Ramos (cell line): ENCODE measurements at regions not wholly inside any gene's neighbourhood (a gene's known extent, or its start where the extent isn't known, plus 50 kb on each side); places are given as distances from the start of the nearest gene placed in this dataset.

Source experiments
- in situ Hi-C: fragments of 300-500 bp; cut with MboI; formaldehyde crosslinking; loops from one replicate; pipeline ENCODE4 v1.14.3; 2022; ENCODE audit warnings: low sequenced_read_pairs; ENCODE audit not compliant: unreplicated experiment

DNA sequence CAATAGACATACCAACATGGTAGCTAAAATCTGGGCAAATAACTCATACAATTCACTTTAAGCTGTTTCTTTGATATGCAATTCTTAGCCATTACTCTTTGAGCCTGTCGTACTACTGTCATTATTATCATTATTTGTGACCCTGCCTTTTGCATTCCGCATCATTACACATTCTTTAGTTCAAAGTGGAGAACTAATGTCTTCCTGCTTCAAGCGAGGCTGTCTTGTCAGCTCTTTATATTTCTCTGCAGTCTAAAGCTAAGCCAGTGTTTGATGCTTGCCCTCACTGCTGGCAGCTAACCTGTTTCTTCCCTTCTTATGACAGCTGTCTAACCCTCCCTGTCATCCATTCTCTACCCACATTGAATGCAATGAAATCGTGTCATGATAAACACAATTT lies 186.8 kb downstream of the FAT4 start:
- in situ Hi-C loops: no loop called here

DNA sequence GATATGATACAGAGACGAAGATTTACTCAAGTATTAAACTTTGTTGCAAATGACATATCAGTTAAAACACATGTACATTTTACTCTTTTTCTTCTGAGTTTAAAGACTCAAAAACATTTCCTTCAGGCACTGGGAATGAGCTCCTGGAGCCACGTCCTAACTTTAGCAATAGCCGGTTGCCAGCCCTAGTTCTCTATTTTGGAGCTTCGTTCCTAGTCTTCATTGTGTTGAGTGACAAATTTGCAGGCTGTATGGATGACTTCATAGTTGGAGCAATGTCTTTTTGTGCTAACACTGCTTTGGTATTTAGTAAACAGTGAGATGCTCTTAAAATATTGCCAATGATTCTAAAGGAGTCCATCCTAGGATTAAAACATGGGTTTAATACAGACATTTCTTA lies 190.9 kb downstream of the FAT4 start:
- in situ Hi-C loops: no loop called here

DNA sequence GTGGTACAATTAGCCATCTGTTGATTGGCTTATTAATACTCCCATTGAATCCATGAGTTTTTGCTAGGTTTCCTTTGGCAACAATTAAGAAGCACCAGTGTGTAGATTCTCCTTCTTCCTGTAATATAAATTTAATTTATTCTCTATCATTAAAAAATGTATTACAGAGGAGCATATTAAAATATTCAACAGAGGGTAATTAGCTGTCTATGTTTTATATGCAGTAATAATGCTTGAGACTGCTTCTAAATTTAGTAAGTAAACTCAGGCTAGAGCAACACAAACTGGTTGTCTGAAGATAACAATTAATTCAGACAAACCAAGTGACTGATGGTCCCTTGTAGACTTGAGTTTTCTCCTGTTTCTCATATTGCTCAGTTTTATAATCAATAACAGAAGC lies 192.4 kb downstream of the FAT4 start:
- in situ Hi-C loops: no loop called here

DNA sequence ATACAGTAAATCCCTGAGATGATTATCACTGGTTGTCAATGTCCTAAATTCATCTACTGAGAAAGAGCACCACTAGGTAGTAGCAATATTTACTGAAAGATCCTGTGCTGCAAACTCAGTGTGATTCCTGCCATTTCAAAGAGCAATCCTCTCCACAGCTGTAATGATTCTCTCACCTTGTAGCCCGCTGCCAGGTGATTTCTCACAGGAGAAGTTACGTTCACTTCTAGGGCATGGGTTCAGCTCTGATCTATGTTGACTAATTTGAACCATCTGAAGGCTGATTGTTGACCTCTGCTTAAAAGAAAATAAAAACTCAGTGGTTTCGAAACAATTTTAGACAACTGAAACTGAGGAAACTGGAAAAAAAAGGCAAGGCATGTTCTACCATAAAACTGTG lies 197.0 kb downstream of the FAT4 start:
- in situ Hi-C loops: no loop called here

DNA sequence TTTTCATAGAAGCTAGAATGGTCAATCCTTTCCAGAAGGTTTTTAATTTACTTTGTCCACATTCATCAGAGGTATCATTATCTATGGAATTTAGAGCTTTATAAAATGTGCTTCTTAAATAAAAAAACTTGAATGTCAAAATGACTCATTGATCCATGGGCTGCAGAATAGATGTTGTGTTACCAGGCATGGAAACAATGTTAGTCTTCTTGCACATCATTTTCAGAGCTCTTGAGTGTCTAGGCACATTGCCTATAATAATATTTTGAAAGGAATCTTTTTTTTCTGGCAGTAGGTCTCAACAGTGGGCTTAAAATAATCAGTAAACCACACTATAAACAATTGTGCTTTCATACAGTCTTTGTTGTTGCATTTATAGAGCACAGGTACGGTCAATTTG lies 200.3 kb downstream of the FAT4 start:
- in situ Hi-C loops: no loop called here

DNA sequence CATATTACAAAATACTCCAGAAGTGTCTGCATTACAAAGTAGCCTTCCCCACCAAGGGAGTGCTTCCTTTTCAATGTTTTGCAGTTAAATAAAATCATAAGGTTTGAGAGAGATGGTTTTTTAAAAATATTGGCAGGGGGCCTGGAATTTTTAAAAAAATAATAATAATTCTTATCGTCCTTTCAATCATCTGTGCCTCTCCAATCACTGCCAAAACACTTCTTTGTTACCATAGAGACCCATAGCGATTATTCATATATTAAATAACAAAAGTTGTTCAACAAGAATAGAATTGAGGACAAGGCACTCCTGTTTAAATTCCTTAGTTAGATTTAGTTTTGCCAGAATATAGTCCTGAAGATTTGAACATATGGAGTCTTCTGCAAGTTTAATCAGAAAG lies 203.1 kb downstream of the FAT4 start:
- in situ Hi-C loops: no loop called here

DNA sequence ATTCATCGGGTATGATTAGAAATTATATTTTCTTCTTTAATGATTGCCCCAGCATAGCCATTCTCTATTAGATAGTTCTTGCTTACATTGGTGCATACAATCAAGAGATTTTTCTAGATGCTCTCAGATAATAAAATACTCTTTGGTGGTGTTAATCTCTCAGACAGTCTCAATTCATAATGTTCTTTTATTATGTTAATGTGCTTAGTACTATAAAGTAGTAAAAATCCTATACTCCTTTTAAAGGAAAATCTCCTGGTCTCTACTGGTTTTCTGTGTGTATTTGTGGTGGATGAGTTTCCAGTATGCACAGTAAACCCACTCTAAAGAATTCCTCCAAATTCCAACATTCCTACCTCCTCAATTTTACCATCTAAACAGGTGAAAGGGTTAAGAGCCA lies 203.5 kb downstream of the FAT4 start:
- in situ Hi-C loops: no loop called here

DNA sequence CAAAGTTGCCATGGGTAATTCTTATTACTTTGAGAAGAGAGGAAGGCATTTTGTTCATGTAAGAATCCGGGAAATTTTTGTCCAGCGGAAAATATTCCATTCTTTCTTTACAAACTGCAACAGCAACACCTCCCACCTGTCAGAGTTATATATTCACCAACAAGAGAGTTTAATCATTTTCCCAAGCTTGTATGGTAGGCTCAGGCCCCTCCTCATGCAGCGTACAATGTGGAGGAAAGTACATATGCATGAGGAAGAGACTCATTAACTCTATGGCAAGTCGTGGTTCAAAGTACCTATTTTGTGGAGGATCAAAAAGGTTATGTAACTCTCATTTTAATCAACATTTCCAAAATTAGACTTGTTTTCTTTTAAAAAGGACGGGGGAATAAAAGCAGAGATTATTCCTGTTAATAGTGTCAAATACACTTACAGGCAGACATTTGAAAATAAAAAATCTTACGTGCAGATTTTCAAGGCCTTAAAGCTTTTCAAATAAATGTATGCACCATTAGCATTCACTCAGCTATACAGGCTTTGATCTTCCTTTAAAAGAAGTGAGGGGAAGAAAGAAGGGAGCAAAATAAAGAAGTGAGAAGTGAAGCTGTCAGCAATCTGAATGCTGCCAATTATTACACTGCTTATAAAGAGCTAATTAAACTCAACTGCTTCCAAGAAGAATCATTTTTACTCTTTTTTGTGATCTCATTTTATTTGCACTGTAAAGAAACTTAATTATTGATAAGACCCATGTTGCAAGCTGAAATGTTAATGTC lies 204.8 kb downstream of the FAT4 start:
- in situ Hi-C loops: no loop called here

DNA sequence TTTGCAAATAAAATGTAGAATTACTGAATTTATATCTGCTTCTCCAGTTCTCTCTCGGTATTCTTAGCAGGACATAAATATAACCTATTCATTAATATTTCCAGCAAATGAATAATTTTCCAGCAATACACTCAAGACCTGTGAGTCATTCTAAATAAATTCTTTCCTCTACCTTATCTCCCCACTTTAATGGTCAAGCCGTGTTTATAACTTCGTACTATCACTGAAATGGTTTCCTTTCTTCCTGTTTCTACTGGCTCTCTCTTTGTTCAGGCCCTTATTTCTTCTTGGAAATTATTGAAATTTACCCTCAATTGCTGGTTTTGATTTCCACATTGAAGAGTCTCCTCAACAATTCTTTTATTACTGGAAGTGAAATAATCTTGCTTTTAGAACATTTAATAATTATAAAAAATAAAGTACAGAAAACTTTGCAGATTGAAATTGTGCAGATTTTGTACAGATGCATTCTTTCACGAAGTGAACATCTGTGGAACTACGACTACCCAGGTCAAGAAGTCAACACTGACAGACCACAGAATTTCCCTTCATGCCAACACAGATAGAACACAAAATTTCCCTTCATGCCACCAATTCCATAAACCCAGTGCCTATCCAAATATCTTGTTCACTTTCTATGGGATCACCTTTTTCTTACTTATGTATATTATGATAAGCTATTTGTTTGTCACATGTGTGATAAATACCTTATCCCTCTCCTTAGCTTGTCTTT lies 205.7 kb downstream of the FAT4 start:
- in situ Hi-C loops: no loop called here

DNA sequence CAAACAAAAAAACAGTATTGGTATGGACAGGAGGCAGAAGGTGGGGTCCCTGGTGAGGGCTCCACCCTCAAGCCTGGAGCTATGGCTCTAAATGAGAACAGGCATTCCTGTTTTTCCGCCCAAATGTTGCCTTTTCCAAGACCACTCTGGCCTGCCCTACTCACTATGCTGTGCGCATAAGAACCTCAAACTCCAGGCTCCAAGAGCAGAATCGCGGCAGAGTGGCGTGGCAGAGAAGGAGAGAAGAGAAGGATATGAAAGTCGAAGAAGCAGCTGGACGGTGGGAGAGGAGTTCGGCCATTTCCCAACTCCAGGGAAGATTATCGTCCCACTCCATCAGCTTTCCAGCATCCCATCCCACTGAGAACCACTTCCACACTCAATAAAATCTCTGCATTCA lies 207.8 kb downstream of the FAT4 start:
- in situ Hi-C loops: no loop called here

DNA sequence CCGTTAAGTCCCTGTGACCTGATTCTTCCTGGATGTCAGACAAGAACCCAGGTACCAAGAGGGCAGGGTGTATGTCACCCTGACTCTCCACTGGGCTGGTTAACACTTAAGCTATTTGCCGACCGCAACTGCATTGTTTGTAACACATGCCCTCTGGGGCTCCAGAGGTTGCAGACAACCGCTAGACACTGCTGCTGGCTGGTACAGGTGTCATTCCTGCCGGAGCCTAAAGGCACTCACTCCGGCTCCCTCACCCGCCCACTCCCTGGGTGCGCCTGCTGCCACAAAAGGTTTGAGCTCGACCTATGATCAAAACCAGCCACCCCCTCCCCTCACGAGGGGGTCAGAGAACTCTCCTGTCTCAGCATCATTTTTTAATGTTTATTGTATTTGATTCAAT lies 208.2 kb downstream of the FAT4 start:
- in situ Hi-C loops: no loop called here

DNA sequence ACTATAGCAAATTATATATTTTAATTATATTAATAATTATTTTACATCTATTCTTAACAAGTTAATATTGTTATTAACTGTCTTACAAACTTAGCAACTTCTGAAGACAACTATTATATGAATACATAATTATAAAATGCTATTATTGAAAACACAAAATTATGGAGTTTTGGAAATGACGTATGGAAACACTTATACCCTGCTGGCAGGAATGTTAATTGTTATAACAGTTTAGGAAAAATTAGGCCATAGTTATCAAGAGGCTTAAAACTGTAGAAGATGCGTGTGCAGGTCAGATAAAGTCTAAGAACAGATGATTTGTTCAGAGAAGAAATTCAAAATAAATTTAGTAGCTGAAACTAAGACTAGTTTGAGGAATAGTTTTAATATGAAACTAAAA lies 211.7 kb downstream of the FAT4 start:
- in situ Hi-C loops: no loop called here

DNA sequence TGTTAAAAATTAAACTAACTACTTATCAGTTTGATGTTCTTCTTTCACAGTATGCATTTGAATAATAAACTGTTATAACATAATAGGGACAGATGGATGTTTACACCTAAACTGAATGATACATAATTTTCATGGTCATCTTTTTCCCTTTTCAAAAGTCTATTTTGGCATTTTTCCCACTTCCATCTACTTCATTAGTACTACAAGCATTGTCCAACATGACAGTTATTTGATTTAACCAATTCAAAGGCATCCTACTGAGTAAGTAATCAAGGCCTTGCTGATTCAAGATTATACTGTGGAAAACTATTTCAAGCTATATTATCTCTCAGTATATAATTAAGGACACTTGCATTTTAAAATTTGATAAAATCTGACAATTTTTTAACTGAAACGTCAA lies 212.9 kb downstream of the FAT4 start:
- in situ Hi-C loops: no loop called here

DNA sequence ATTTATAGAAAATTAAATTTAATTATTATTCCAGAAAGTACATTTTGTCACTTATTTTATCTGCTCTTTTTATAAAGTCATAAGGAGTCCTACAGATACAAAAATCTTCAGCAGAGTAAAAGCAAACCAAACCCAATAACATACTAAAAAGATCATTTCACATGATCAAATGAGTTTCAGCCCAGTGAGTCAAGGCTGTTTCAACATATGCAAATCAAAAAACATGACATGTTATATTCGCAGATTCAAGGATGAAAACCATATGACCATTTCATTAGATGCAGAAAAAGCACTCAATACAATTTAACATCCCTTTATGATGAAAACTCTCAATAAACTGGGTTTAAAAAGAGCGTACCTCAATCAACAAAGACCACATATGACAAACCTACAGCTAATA lies 214.3 kb downstream of the FAT4 start:
- in situ Hi-C loops: no loop called here

DNA sequence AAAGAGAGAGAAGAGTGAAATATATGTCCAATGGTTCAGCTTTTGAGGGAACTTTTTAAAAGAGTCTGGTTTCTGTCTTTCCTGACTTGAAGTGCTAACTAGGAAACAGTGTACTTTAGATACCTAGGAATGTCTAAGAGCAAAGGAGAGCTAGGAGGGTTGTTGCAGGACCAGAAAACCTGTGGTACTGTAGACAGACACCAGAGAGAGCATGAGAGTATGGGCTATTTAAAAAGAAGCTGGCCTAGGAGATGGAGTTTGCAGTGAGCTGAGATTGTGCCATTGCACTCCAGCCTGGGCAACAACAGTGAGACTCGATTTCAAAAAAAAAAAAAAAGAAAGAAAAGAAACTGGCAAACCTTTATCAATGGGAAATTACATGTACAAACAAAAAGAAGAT lies 223.9 kb downstream of the FAT4 start:
- in situ Hi-C loops: no loop called here

DNA sequence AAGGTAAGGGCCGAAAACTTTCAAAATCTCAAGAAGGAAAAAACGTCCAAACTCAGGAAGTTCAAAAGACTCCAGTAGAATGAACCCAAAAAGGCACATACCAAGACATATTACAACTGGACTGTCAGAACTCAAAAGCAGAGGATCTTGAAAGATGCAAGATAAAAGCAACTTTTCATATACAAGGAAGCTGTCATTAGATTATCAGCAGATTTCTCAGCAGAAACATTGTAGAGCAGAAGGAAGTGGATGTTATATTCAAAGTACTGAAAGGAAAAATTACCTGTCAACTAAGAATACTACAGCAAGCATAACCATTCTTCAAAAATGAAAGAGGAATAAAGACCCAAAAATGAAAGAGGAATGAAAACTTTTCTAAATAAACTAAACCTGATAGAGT lies 224.9 kb downstream of the FAT4 start:
- in situ Hi-C loops: no loop called here

DNA sequence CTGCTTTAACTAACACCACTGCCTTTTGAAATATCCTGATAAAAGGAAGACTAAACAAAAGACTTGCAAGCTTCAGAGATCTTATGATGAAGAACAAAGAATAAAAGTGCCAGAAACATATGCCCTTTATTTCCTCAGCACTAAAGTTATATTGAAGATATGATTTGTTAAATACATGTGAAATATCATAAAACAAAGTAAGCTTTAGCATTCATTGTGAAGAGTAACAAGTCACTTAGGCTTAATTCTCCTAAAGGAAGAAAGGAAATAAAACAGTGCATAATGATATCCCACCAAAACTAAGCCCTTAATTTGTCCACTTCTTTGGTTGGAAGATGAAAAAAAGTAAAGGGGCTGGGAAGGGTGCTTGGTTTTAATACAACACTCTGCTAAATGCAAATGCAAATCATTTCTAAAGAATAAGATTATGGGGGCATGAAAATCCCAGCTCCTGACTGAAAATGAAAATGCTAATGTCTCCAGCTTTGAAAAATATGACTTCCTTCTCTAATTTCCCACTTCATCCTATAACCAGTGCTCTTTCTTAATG lies 227.2 kb downstream of the FAT4 start:
- in situ Hi-C loops: no loop called here

DNA sequence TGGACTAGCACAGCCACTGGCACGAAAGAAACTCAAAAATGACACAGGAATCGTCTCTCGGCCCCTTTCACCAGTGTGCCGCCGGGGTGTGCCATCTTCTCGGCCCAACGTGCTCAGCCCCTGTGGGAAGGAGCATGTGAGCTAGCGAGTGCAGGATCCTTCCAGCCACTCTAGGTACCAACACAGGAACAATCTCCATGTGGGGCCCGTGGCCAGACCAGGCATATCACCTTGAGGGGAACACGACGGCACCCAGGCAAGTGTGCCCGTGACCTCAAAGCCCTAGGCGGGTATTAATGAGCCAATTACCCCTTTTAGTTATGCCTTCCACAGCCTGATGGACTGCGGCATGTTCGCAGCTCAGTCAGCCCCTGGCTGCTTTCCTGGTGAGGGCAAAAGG lies 231.5 kb downstream of the FAT4 start:
- in situ Hi-C loops: no loop called here

DNA sequence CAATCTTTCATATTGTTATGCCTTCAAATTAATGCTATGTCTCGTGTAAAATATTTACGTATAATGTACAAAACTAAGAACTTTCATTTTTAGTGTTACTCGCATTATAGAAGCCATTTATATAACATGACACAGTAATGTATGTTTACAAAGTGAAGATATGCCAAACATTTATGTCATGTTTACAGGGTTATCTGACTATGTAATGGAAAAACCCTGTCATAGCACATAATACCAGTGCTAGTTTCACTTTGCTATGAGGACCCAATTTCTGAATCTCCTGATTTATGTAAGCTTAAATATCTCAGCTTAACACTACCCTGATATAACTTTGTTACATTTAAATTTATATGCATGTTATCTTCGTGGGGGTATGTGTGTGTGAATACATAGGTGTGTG lies 233.1 kb downstream of the FAT4 start:
- in situ Hi-C loops: no loop called here

DNA sequence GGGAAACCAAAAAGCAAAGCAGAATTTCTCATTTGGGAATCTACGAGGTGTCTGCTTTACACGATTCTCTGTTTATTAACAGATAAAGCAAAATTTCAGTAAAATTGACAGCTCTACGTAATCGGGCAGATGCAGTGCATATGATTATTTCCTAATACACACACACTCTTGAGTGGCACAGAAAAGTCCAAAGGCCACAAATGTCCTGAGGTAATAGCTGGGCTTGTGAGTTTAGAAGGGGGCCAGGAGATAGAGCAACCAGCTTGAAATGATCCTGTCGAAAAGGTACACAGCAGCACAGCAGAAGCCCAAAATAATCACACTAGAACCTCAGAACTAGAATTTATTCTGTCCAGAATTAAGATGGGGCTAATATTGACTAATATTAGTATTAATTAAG lies 236.0 kb downstream of the FAT4 start:
- in situ Hi-C loops: no loop called here

DNA sequence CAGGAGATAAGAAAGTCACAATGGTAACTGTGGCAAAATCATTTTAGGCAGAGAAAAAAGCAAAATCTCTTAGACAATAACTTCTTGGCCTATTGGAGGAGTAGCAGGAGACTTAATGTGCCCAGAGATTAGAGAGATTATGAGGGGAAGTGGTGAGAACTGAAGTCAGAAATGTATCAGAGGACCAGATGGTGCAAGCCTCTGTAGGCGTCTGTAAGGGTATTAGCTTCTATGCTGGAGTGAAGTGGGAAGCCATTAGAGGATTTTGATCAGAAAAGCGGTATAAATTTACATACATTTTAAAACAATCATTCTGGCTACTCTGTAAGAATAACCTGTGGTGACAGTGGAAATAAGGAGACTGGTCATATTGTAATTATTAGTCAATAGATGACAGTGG lies 236.7 kb downstream of the FAT4 start:
- in situ Hi-C loops: no loop called here

DNA sequence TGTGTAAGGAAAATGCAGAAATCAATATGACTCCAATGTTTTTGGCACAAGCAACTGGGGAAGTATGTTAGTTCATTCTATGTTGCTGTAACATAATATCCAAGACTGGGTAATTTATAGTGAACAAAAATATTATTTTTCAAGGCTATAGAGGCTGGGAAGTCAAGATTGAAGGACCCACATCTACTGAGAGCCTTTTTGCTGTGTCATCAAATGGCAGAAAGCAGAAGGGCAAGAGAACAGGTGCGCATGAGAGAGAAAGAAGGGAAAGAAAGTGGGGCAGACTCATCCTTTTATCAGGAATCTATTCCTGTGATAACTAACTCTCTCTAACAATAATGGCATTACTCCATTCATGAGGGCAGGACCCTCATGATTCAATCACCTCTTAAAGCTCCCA lies 237.2 kb downstream of the FAT4 start:
- in situ Hi-C loops: no loop called here
